ENCODE measurements at regions not wholly inside any gene's neighbourhood (a gene's known extent, or its start where the extent isn't known, plus 50 kb on each side); places are given as distances from the start of the nearest gene placed in this dataset.

- no peak for TF ChIP-seq MAX (CRISPR knock-in tag; IDR thresholded peaks at IDR 0.05)
- no peak for TF ChIP-seq ZNF280B (CRISPR knock-in tag; IDR thresholded peaks at IDR 0.05)
- TF ChIP-seq FOXP1 (CRISPR knock-in tag; IDR thresholded peaks at IDR 0.05), result no peak
- TF ChIP-seq NFYB (IDR thresholded peaks at IDR 0.05; ENCODE audit: extremely low read depth, insufficient read length), result no peak
- no peak for TF ChIP-seq ZBED1 (IDR thresholded peaks at IDR 0.05)
- no peak for TF ChIP-seq LCOR (CRISPR knock-in tag; IDR thresholded peaks at IDR 0.05)
- TF ChIP-seq CTCF (IDR thresholded peaks at IDR 0.05 in 2 of 3, conservative IDR thresholded peaks at IDR 0.05 in 1 of 3; ENCODE audit: insufficient read depth in 2 of 3, low read depth in 1 of 3, low read length in 3 of 3), result no peak
- no peak for TF ChIP-seq POLR2A (conservative IDR thresholded peaks at IDR 0.05)
- TF ChIP-seq CGGBP1 (CRISPR knock-in tag; IDR thresholded peaks at IDR 0.05), result no peak
- TF ChIP-seq REST (IDR thresholded peaks at IDR 0.05; ENCODE audit: borderline replicate concordance), result no peak
- TF ChIP-seq REST (CRISPR knock-in tag; IDR thresholded peaks at IDR 0.05; ENCODE audit: low read depth), result no peak
- no peak for TF ChIP-seq SPI1 (IDR thresholded peaks at IDR 0.05; ENCODE audit: borderline replicate concordance, low read depth, low read length)
- no peak for TF ChIP-seq TARDBP (IDR thresholded peaks at IDR 0.05)
Measured at GRCh38 chr2:129910446-129911362, 68.8 kb upstream of the RAB6C start.
